ENCODE measurements at regions not wholly inside any gene's neighbourhood (a gene's known extent, or its start where the extent isn't known, plus 50 kb on each side); places are given as distances from the start of the nearest gene placed in this dataset.

GRCh38 chr6:18586133-18586532 is 199.0 kb downstream of the RNF144B start:
- Mint-ChIP-seq H3K4me3 (no peak overlapping the region), H3K9me3 (no peaks in the 10 kb centered on the region), H3K4me1 (peaks cover 8% of the 10 kb centered on the region), H3K27ac (no peak overlapping the region), H3K36me3 (no peaks in the 10 kb centered on the region), H3K27me3 (ENCODE audit: low read depth) (peaks cover 5% of the 10 kb centered on the region)
- TF ChIP-seq CTCF (IDR thresholded peaks at IDR 0.05; ENCODE audit: unreplicated experiment), result no peak
- no peak for DNase-seq (ENCODE audit: low spot score in 2 of 2, unreplicated experiment in 2 of 2)

- H3K9me3 Mint-ChIP-seq, result no peaks in the 10 kb centered on the region
- DNase-seq (ENCODE audit: low spot score in 2 of 2, unreplicated experiment in 2 of 2), result peak; percentile 45 to 74
- H3K4me3 Mint-ChIP-seq, result no peak overlapping the region
- H3K36me3 Mint-ChIP-seq, result no peaks in the 10 kb centered on the region
- H3K4me1 Mint-ChIP-seq, result peaks cover 4% of the 10 kb centered on the region
- peaks cover 18% of the 10 kb centered on the region for H3K27me3 Mint-ChIP-seq (ENCODE audit: low read depth)
- TF ChIP-seq CTCF (IDR thresholded peaks at IDR 0.05; ENCODE audit: unreplicated experiment), result peak; percentile 97
- H3K27ac Mint-ChIP-seq, result no peak overlapping the region
These were observed 208.8 kb downstream of the RNF144B start for GRCh38 chr6:18595774-18596530.

- H3K4me3 Mint-ChIP-seq, result no peak overlapping the region
- no peaks in the 10 kb centered on the region for H3K9me3 Mint-ChIP-seq
- peaks cover 4% of the 10 kb centered on the region for H3K4me1 Mint-ChIP-seq
- H3K27ac Mint-ChIP-seq, result no peak overlapping the region
- TF ChIP-seq CTCF (IDR thresholded peaks at IDR 0.05; ENCODE audit: unreplicated experiment), result peak; percentile 56
- DNase-seq (ENCODE audit: low spot score in 2 of 2, unreplicated experiment in 2 of 2), result no peak
- H3K27me3 Mint-ChIP-seq (ENCODE audit: low read depth), result peaks cover 22% of the 10 kb centered on the region
- H3K36me3 Mint-ChIP-seq, result no peaks in the 10 kb centered on the region
These were observed 209.3 kb downstream of the RNF144B start for GRCh38 chr6:18596531-18596835.

GRCh38 chr6:18598551-18599264 is 211.6 kb downstream of the RNF144B start:
- Mint-ChIP-seq H3K4me1 (peaks cover 4% of the 10 kb centered on the region), H3K36me3 (no peaks in the 10 kb centered on the region), H3K27ac (no peak overlapping the region), H3K9me3 (no peaks in the 10 kb centered on the region), H3K27me3 (ENCODE audit: low read depth) (peaks cover 16% of the 10 kb centered on the region), H3K4me3 (no peak overlapping the region)
- DNase-seq (ENCODE audit: low spot score in 2 of 2, unreplicated experiment in 2 of 2), result no peak
- TF ChIP-seq CTCF (IDR thresholded peaks at IDR 0.05; ENCODE audit: unreplicated experiment), result no peak

- Mint-ChIP-seq H3K36me3 (no peaks in the 10 kb centered on the region), H3K9me3 (no peaks in the 10 kb centered on the region), H3K27me3 (ENCODE audit: low read depth) (peaks cover 24% of the 10 kb centered on the region), H3K4me1 (peaks cover 4% of the 10 kb centered on the region), H3K4me3 (no peak overlapping the region), H3K27ac (no peak overlapping the region)
- no peak for DNase-seq (ENCODE audit: low spot score in 2 of 2, unreplicated experiment in 2 of 2)
- no peak for TF ChIP-seq CTCF (IDR thresholded peaks at IDR 0.05; ENCODE audit: unreplicated experiment)
These were observed 213.1 kb downstream of the RNF144B start for GRCh38 chr6:18600255-18600654.
